MV-4-11 (cell line): ENCODE measurements at regions not wholly inside any gene's neighbourhood (a gene's known extent, or its start where the extent isn't known, plus 50 kb on each side); places are given as distances from the start of the nearest gene placed in this dataset.

ENCODE experiments used
- DNase-seq: peaks from one replicate; lab custom pipeline; 2025; lab: John Stamatoyannopoulos, UW

GRCh38 chr3:176794406-176794805, 402.9 kb downstream of the TBL1XR1 start:
- DNase-seq = no peak

GRCh38 chr3:176789947-176790346, 407.3 kb downstream of the TBL1XR1 start:
- no peak for DNase-seq

GRCh38 chr3:176789281-176789705, 408.0 kb downstream of the TBL1XR1 start:
- DNase-seq = no peak

GRCh38 chr3:176787506-176787905, 409.8 kb downstream of the TBL1XR1 start:
- no peak for DNase-seq

GRCh38 chr3:176785171-176785570, 412.1 kb downstream of the TBL1XR1 start:
- DNase-seq = no peak

- DNase-seq = no peak
Measured at GRCh38 chr3:176780766-176781165, 416.5 kb downstream of the TBL1XR1 start.

- no peak for DNase-seq
Measured at GRCh38 chr3:176776622-176777175, 420.6 kb downstream of the TBL1XR1 start.

- no peak for DNase-seq
Measured at GRCh38 chr3:176769547-176770190, 427.6 kb downstream of the TBL1XR1 start.

- DNase-seq = no peak
Measured at GRCh38 chr3:176767385-176767784, 429.9 kb downstream of the TBL1XR1 start.

- DNase-seq = no peak
Measured at GRCh38 chr3:176766862-176767261, 430.4 kb downstream of the TBL1XR1 start.

GRCh38 chr3:176765382-176765900, 431.8 kb downstream of the TBL1XR1 start:
- DNase-seq = no peak

GRCh38 chr3:176759815-176760506, 437.3 kb downstream of the TBL1XR1 start:
- DNase-seq = no peak

GRCh38 chr3:176757429-176757828, 439.9 kb downstream of the TBL1XR1 start:
- DNase-seq = no peak

- DNase-seq = no peak
Measured at GRCh38 chr3:176755977-176756376, 441.3 kb downstream of the TBL1XR1 start.

- no peak for DNase-seq
Measured at GRCh38 chr3:176755552-176755951, 441.7 kb downstream of the TBL1XR1 start.

- no peak for DNase-seq
Measured at GRCh38 chr3:176741664-176742047, 455.6 kb downstream of the TBL1XR1 start.

GRCh38 chr3:176740906-176741663, 456.2 kb downstream of the TBL1XR1 start:
- DNase-seq = no peak

GRCh38 chr3:176739159-176739558, 458.1 kb downstream of the TBL1XR1 start:
- no peak for DNase-seq

GRCh38 chr3:176737480-176738110, 459.7 kb downstream of the TBL1XR1 start:
- DNase-seq = no peak

GRCh38 chr3:176734146-176734545, 463.1 kb downstream of the TBL1XR1 start:
- DNase-seq = no peak

GRCh38 chr3:176724394-176724759, 472.9 kb downstream of the TBL1XR1 start:
- DNase-seq = no peak

- no peak for DNase-seq
Measured at GRCh38 chr3:176723758-176724393, 473.4 kb downstream of the TBL1XR1 start.
